Ovary (tissue), 7 donors: ENCODE measurements at regions not wholly inside any gene's neighbourhood (a gene's known extent, or its start where the extent isn't known, plus 50 kb on each side); places are given as distances from the start of the nearest gene placed in this dataset.

Experiments
- DNase-seq, 5 donors: peaks; one replicate each; pipeline ENCODE4 v3.0.0-alpha.2; 2019 to 2020
- H3K27ac ChIP-seq, 2 donors: fragments of 200-600 bp; one replicate each; pipeline versions ENCODE4 v1.5.1 to v1.8.0; 2019 to 2022
- H3K27me3 ChIP-seq: fragments of 200-600 bp; one replicate; pipeline ENCODE4 v1.8.0; 2022
- H3K36me3 ChIP-seq: fragments of 200-600 bp; sonication (generic); one replicate; pipeline ENCODE4 v1.5.1; 2019
- H3K4me1 ChIP-seq: one replicate; pipeline ENCODE4 v1.8.1; 2013; ENCODE audit warnings: mild to moderate bottlenecking, moderate library complexity; ENCODE audit not compliant: insufficient read depth
- H3K4me3 ChIP-seq: fragments of 200-600 bp; sonication (generic); one replicate; pipeline ENCODE4 v1.5.1; 2017
- H3K9me3 ChIP-seq, 2 donors: fragments of 200-600 bp in 1 of 2; sonication (generic) in 1 of 2; one replicate each; pipeline versions ENCODE4 v1.5.1 to v1.8.1; 2013 to 2019; ENCODE audit warnings: mild to moderate bottlenecking in 1 of 2, moderate library complexity in 1 of 2
- CTCF ChIP-seq, 3 donors: fragments of 450-650 bp in 2 of 3; fragments of 200-600 bp in 1 of 3; IDR thresholded peaks; one replicate each; pipeline versions ENCODE4 v1.5.1 to v1.8.0; 2016 to 2022; ENCODE audit warnings: antibody characterized with exemption in 3 of 3, mild to moderate bottlenecking in 1 of 3
- EP300 ChIP-seq: sonication (generic); formaldehyde crosslinking; IDR thresholded peaks from one replicate; pipeline ENCODE4 v1.6.1; 2017; ENCODE audit warnings: antibody characterized with exemption
- POLR2A ChIP-seq: fragments of 450-650 bp; IDR thresholded peaks from one replicate; pipeline ENCODE4 v1.6.1; 2017; ENCODE audit warnings: antibody characterized with exemption, mild to moderate bottlenecking, moderate library complexity
- WGBS, 3 donors: extraction: QIAGEN DNeasy Blood & Tissue Kit in 1 of 3; methylation state at CpG; one replicate each; pipeline versions ENCODE4 v1.1.5 to v1.1.7; 2013 to 2017; 5-methylcytosine and 5-hydroxymethylcytosine counted together
- intact Hi-C, 4 donors: fragments of 100-400 bp; cut with DNase I; formaldehyde crosslinking; loops; one replicate each; pipeline versions ENCODE4 v1.11.0 to v1.15.1; 2022 to 2023
- donor health status: DM: no; HTN: no; CAD: no; lungs with moderate emphysema.
- donor health status: DM: no; HTN: no; CAD: no.
- donor health status: Bipolar disorder and iron deficiency.
- donor health status: DM: no; HTN: no; CAD: no.
- donor health status: DM: yes; HTN: yes; CAD: no.

GRCh38 chr7:153247926-153248325 is 488.4 kb downstream of the ACTR3B start:
- no peaks in the 10 kb centered on the region for H3K4me1 ChIP-seq
- H3K4me3 ChIP-seq, result no peak overlapping the region
- WGBS, 3 donors, result 50 to 80% (median 54%) methylated on average over 4 of the region's 4 CpGs
- H3K9me3 ChIP-seq, result no peaks in the 10 kb centered on the region
- no peaks in the 10 kb centered on the region for H3K36me3 ChIP-seq
- H3K27ac ChIP-seq, result no peak overlapping the region
- no peak for TF ChIP-seq EP300
- no peak for TF ChIP-seq POLR2A
- TF ChIP-seq CTCF (IDR thresholded peaks at IDR 0.05), result no peak
- DNase-seq, result no peak
- intact Hi-C loops, result no loop called here
- H3K27me3 ChIP-seq, result no peaks in the 10 kb centered on the region

DNA sequence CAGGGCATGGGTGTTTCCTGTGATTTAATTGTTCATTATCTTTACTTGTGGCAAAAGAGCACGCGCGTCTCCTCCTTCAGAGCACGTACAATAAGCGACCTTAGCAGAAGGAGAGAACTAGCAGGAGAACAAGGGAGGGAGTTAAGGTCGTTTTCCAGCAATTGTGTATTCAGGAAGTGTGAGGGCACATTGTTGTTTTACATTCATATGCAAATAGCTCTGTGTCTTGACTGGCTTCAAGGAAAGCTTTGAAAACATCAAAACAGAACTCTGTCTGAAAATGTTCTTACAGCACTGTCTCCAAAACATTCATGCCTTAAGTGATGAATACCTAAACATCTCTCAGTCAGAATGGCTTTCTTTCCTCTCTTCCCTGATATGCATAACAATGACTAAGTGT is 499.1 kb downstream of the ACTR3B start:
- Histone ChIP-seq H3K27me3 (no peaks in the 10 kb centered on the region), H3K27ac (no peak overlapping the region), H3K9me3 (no peaks in the 10 kb centered on the region), H3K4me3 (no peak overlapping the region), H3K36me3 (no peaks in the 10 kb centered on the region), H3K4me1 (no peaks in the 10 kb centered on the region)
- no peak for TF ChIP-seq EP300
- TF ChIP-seq CTCF (IDR thresholded peaks at IDR 0.05), result no peak
- no peak for TF ChIP-seq POLR2A
- intact Hi-C loops, result no loop called here
- DNase-seq, result no peak
- 59 to 72% (median 70%) methylated on average over 6 of the region's 6 CpGs for WGBS, 3 donors

GRCh38 chr7:153276394-153276793 is 516.8 kb downstream of the ACTR3B start:
- Histone ChIP-seq H3K27ac (no peak overlapping the region), H3K4me3 (no peak overlapping the region), H3K9me3 (no peaks in the 10 kb centered on the region), H3K27me3 (no peaks in the 10 kb centered on the region), H3K4me1 (no peaks in the 10 kb centered on the region), H3K36me3 (no peaks in the 10 kb centered on the region)
- intact Hi-C loops, result no loop called here
- TF ChIP-seq EP300 (no peak), POLR2A (no peak), CTCF (IDR thresholded peaks at IDR 0.05) (no peak)
- 86 to 95% (median 90%) methylated on average over 2 of the region's 2 CpGs for WGBS, 3 donors
- no peak for DNase-seq

DNA sequence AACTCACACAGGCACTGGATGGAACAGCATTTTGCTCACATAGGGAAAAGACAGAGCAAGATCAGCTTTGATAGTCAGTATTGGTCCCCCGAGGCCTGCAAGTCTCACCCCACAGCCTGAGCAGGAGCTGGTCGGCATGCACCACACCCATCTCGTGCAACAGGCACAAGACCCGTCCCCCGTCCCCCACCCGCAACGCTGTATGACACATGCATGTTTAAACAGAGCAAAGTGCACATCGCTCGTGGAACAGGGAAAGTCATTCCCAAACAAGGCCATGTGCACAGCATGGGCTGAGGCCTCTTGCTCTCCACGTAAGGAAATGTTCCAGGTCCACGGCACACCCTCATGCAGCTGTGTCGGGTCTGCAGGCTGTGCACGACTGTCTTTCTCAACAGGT is 527.2 kb downstream of the ACTR3B start:
- 87 to 89% (median 87%) methylated on average over 13 of the region's 13 CpGs for WGBS, 3 donors
- H3K27me3 ChIP-seq, result no peaks in the 10 kb centered on the region

More for the DNA sequence above, 527.2 kb downstream of the ACTR3B start:
- Histone ChIP-seq H3K4me1 (no peaks in the 10 kb centered on the region), H3K4me3 (no peak overlapping the region), H3K9me3 (no peaks in the 10 kb centered on the region), H3K36me3 (no peaks in the 10 kb centered on the region), H3K27ac (no peak overlapping the region)
- TF ChIP-seq EP300 (no peak), CTCF (IDR thresholded peaks at IDR 0.05) (no peak), POLR2A (no peak)
- no peak for DNase-seq
- intact Hi-C loops, result no loop called here
